Neuronal stem cell (in vitro differentiated cells): ENCODE measurements at regions not wholly inside any gene's neighbourhood (a gene's known extent, or its start where the extent isn't known, plus 50 kb on each side); places are given as distances from the start of the nearest gene placed in this dataset.

Source experiments
- DNase-seq: peaks from one replicate; pipeline ENCODE4 v3.0.0-alpha.2; 2013; ENCODE audit warnings: low spot score
- H2AFZ ChIP-seq: one replicate; pipeline ENCODE4 v1.6.1; 2013; ENCODE audit warnings: mild to moderate bottlenecking, low read length, inconsistent platforms
- H2AK5ac ChIP-seq: 2 replicates; pipeline ENCODE4 v1.6.1; 2013; ENCODE audit warnings: low read depth, mild to moderate bottlenecking, inconsistent platforms, low read length, moderate library complexity, mixed read lengths
- H2BK120ac ChIP-seq: 2 replicates; pipeline ENCODE4 v1.6.1; 2013; ENCODE audit warnings: low read depth, mild to moderate bottlenecking, inconsistent platforms, low read length, moderate library complexity, mixed read lengths
- H2BK12ac ChIP-seq: one replicate; pipeline ENCODE4 v1.6.1; 2013; ENCODE audit warnings: low read length, inconsistent platforms
- H2BK15ac ChIP-seq: 2 replicates; pipeline ENCODE4 v1.6.1; 2013; ENCODE audit warnings: mild to moderate bottlenecking, low read length, inconsistent platforms, mixed read lengths
- H2BK5ac ChIP-seq: one replicate; pipeline ENCODE4 v1.6.1; 2013; ENCODE audit warnings: inconsistent platforms, mild to moderate bottlenecking, low read length, moderate library complexity
- H3K14ac ChIP-seq: one replicate; pipeline ENCODE4 v1.6.1; 2013; ENCODE audit warnings: low read length, inconsistent platforms
- H3K18ac ChIP-seq: 2 replicates; pipeline ENCODE4 v1.6.1; 2013; ENCODE audit warnings: low read length, inconsistent platforms
- H3K23ac ChIP-seq: 2 replicates; pipeline ENCODE4 v1.6.1; 2013; ENCODE audit warnings: low read depth, mild to moderate bottlenecking, mixed read lengths, low read length, inconsistent platforms; ENCODE audit not compliant: poor library complexity
- H3K27ac ChIP-seq: replicated peaks from 3 replicates; pipeline ENCODE4 v1.5.1; 2013; ENCODE audit warnings: low read length, inconsistent platforms
- H3K27me3 ChIP-seq, 3 experiments: 2 replicates each; pipeline ENCODE4 v1.6.1; 2013; ENCODE audit warnings: low read length in 3 of 3, mild to moderate bottlenecking in 2 of 3, inconsistent platforms in 1 of 3, low read depth in 1 of 3, mixed read lengths in 1 of 3, moderate library complexity in 1 of 3; ENCODE audit not compliant: control insufficient read depth in 3 of 3, insufficient read depth in 3 of 3
- H3K36me3 ChIP-seq, 2 donors: replicated peaks in 1 of 2; 2 replicates each; pipeline ENCODE4 v1.6.1; 2013; ENCODE audit warnings: low read length in 2 of 2; ENCODE audit not compliant: control insufficient read depth in 2 of 2, insufficient read depth in 2 of 2
- H3K4ac ChIP-seq: 2 replicates; pipeline ENCODE4 v1.6.1; 2013; ENCODE audit warnings: inconsistent platforms, mild to moderate bottlenecking, low read length, moderate library complexity
- H3K4me1 ChIP-seq, 2 donors: 1 replicate in 1 of 2; 2 replicates in 1 of 2; pipeline ENCODE4 v1.6.1; 2013; ENCODE audit warnings: low read length in 2 of 2, low read depth in 1 of 2; ENCODE audit not compliant: control insufficient read depth in 2 of 2, insufficient read depth in 1 of 2
- H3K4me2 ChIP-seq: one replicate; pipeline ENCODE4 v1.6.1; 2013; ENCODE audit warnings: mild to moderate bottlenecking, low read length, inconsistent platforms; ENCODE audit not compliant: insufficient read depth, poor library complexity, severe bottlenecking
- H3K4me3 ChIP-seq, 2 donors: 2 replicates each; pipeline ENCODE4 v1.5.1; 2013; ENCODE audit warnings: low read length in 2 of 2, mild to moderate bottlenecking in 2 of 2, inconsistent platforms in 1 of 2, moderate library complexity in 1 of 2
- H3K79me1 ChIP-seq: one replicate; pipeline ENCODE4 v1.6.1; 2013; ENCODE audit warnings: low read depth, mild to moderate bottlenecking, inconsistent platforms, low read length, moderate library complexity
- H3K9ac ChIP-seq: one replicate; pipeline ENCODE4 v1.6.1; 2013; ENCODE audit warnings: mild to moderate bottlenecking, low read depth, low read length, inconsistent platforms; ENCODE audit not compliant: poor library complexity
- H3K9me3 ChIP-seq, 2 donors: replicated peaks in 1 of 2; 2 replicates each; pipeline versions ENCODE3 to v1.6.1; 2013; ENCODE audit warnings: low read length in 2 of 2, mild to moderate bottlenecking in 2 of 2, inconsistent platforms in 1 of 2, low read depth in 1 of 2, mixed read lengths in 1 of 2, moderate library complexity in 1 of 2; ENCODE audit not compliant: control insufficient read depth in 2 of 2, insufficient read depth in 1 of 2
- H4K8ac ChIP-seq: one replicate; pipeline ENCODE4 v1.6.1; 2013; ENCODE audit warnings: low read depth, mild to moderate bottlenecking, inconsistent platforms, low read length, moderate library complexity
- H4K91ac ChIP-seq: one replicate; pipeline ENCODE4 v1.6.1; 2013; ENCODE audit warnings: low read length, low read depth, mild to moderate bottlenecking, inconsistent platforms; ENCODE audit not compliant: poor library complexity
- WGBS, 2 donors: extraction: QIAGEN DNeasy Blood & Tissue Kit; methylation state at CpG; one replicate each; pipeline ENCODE4 v1.1.7; 2013; ENCODE audit warnings: missing lambda C conversion rate in 2 of 2, mixed read lengths in 1 of 2; ENCODE audit not compliant: insufficient read length in 2 of 2, insufficient replicate concordance in 1 of 2; ENCODE audit errors: extremely low coverage in 2 of 2; 5-methylcytosine and 5-hydroxymethylcytosine counted together

DNA sequence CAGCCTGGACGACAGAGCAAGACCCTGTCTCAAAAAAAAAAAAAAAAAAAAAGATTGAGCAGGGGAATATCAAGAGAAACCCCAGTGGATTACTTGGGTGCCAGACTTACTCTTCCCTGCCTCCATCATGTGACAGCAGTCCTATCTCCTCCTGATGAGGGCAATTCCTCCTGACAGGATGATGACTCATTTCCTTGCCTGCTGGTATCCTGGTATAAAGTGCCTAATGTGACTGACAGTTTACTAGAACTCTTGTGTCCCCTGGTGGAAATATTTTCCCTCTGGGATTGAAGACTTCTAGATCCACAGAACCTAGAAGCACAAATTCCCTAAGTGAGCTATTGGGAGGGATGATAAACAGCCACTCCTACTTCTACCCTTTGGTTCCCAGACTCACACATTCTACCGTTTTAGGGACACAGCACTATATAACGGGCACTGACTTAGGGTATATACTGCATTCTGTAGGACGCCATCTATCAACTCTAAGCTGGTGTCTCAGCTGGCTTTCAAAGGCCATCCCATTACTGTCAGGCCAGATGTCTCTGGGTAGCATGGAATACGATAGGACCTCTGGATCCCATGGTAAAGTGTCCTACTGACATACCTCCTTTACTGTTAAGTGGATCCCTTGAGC lies 114.6 kb upstream of the MED13 start:
- Histone ChIP-seq H3K27ac (no peak overlapping the region), H2BK15ac (no peak overlapping the region), H2AFZ (no peak overlapping the region), H3K9me3 (peaks cover 3 to 6% of the 10 kb centered on the region in 2 donors), H3K18ac (no peak overlapping the region), H3K4me2 (no peak overlapping the region), H2BK120ac (no peak overlapping the region), H2AK5ac (no peak overlapping the region), H3K23ac (no peak overlapping the region), H3K36me3 (no peaks in the 10 kb centered on the region), H2BK12ac (no peak overlapping the region), H3K27me3 (no peaks in the 10 kb centered on the region), H4K8ac (no peak overlapping the region), H3K79me1 (no peaks in the 10 kb centered on the region), H3K4me3 (no peak overlapping the region), H3K4me1 (no peaks in the 10 kb centered on the region), H3K9ac (no peak overlapping the region), H3K4ac (no peak overlapping the region), H2BK5ac (no peak overlapping the region), H4K91ac (no peak overlapping the region), H3K14ac (no peak overlapping the region)
- WGBS, 2 donors, result no CpG with 5 or more reads among the region's 5 CpGs
- DNase-seq, result no peak

DNA sequence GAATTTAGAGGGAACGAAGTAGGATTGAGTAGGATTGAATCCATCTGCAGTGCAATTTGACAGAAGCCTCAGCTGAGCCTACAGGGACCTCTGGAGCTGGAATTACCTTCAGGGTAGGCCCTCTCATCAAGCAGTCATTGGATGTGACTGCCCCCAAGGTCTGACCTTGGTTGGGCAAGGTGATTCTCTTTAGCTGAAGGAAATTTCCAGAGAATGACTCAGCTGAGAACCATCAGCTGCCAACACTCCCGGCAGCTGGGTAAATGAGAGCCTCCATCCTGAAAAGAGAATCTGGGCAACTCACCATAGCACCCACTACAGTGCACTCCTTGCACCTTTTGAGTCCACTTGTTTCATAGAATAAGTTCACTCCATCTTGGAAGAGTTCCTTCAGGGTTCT lies 113.5 kb upstream of the MED13 start:
- peaks cover 3 to 6% of the 10 kb centered on the region in 2 donors for H3K9me3 ChIP-seq
- whole genome bisulfite sequencing, 2 donors, result no CpG with 5 or more reads among the region's 2 CpGs

GRCh38 chr17:62172492-62173291 lies 107.6 kb upstream of the MED13 start:
- Histone ChIP-seq H2BK5ac (no peak overlapping the region), H2BK120ac (no peak overlapping the region), H3K36me3 (no peaks in the 10 kb centered on the region), H2AFZ (no peak overlapping the region), H2AK5ac (no peak overlapping the region), H3K27ac (no peak overlapping the region), H4K8ac (no peak overlapping the region), H2BK15ac (no peak overlapping the region), H3K4me2 (no peak overlapping the region), H3K4me1 (no peaks in the 10 kb centered on the region), H3K79me1 (no peaks in the 10 kb centered on the region), H3K9ac (no peak overlapping the region), H3K18ac (no peak overlapping the region), H4K91ac (no peak overlapping the region), H3K27me3 (no peaks in the 10 kb centered on the region), H3K23ac (no peak overlapping the region), H3K4ac (no peak overlapping the region), H2BK12ac (no peak overlapping the region), H3K9me3 (no peaks in the 10 kb centered on the region), H3K14ac (no peak overlapping the region), H3K4me3 (no peak overlapping the region)
- DNase-seq, result no peak
- WGBS, 2 donors, result no CpG with 5 or more reads among the region's 18 CpGs

More for the DNA sequence above, 113.5 kb upstream of the MED13 start:
- no peak for DNase-seq
- no peak overlapping the region for H2AK5ac ChIP-seq
- H2BK5ac ChIP-seq, result no peak overlapping the region
- H4K91ac ChIP-seq, result no peak overlapping the region
- H3K4me1 ChIP-seq, result no peaks in the 10 kb centered on the region
- no peak overlapping the region for H2BK12ac ChIP-seq
- no peaks in the 10 kb centered on the region for H3K36me3 ChIP-seq
- H3K27me3 ChIP-seq, result no peaks in the 10 kb centered on the region
- no peak overlapping the region for H3K23ac ChIP-seq
- no peak overlapping the region for H4K8ac ChIP-seq
- no peak overlapping the region for H3K27ac ChIP-seq
- no peak overlapping the region for H3K4me2 ChIP-seq
- H3K4ac ChIP-seq, result no peak overlapping the region
- H3K9ac ChIP-seq, result no peak overlapping the region
- H2BK120ac ChIP-seq, result no peak overlapping the region
- no peak overlapping the region for H2AFZ ChIP-seq
- H3K79me1 ChIP-seq, result no peaks in the 10 kb centered on the region
- H3K18ac ChIP-seq, result no peak overlapping the region
- H3K14ac ChIP-seq, result no peak overlapping the region
- H2BK15ac ChIP-seq, result no peak overlapping the region
- H3K4me3 ChIP-seq, result no peak overlapping the region

GRCh38 chr17:62167076-62167475 lies 102.0 kb upstream of the MED13 start:
- Histone ChIP-seq H3K27me3 (no peaks in the 10 kb centered on the region), H4K91ac (no peak overlapping the region), H3K14ac (no peak overlapping the region), H2BK12ac (no peak overlapping the region), H2BK120ac (no peak overlapping the region), H3K9me3 (no peaks in the 10 kb centered on the region), H3K27ac (no peak overlapping the region), H2AK5ac (no peak overlapping the region), H2BK15ac (no peak overlapping the region), H3K18ac (no peak overlapping the region), H2BK5ac (no peak overlapping the region), H4K8ac (no peak overlapping the region), H3K23ac (no peak overlapping the region), H3K4me2 (no peak overlapping the region), H3K9ac (no peak overlapping the region), H3K79me1 (no peaks in the 10 kb centered on the region), H3K4me3 (no peak overlapping the region), H3K4me1 (no peaks in the 10 kb centered on the region), H3K4ac (no peak overlapping the region), H2AFZ (no peak overlapping the region), H3K36me3 (no peaks in the 10 kb centered on the region)
- DNase-seq, result no peak
- WGBS, 2 donors, result no CpG with 5 or more reads among the region's 2 CpGs
